ENCODE measurements at regions not wholly inside any gene's neighbourhood (a gene's known extent, or its start where the extent isn't known, plus 50 kb on each side); places are given as distances from the start of the nearest gene placed in this dataset.

- DNase-seq, result no peak
Observed at GRCh38 chr14:34003082-34003668, 52.3 kb upstream of the EGLN3 start.
